GM12878 (cell line): ENCODE measurements at regions not wholly inside any gene's neighbourhood (a gene's known extent, or its start where the extent isn't known, plus 50 kb on each side); places are given as distances from the start of the nearest gene placed in this dataset.

Source experiments
- ATAC-seq: fragments of 200-7000 bp; cut with Tn5 transposase; 3 replicates; pipeline ENCODE4 v1.9.1; 2020; ENCODE audit warnings: mild to moderate bottlenecking, moderate library complexity
- BruUV-seq: library from RNA; stranded (reverse); fragments of 400-500 nt; replicated peaks from 2 replicates; lab custom pipeline; 2021; lab: Mats Ljungman, UMichigan
- CTCF ChIA-PET: fragments of 300-600 bp; sonication (Branson Sonifier 250); formaldehyde crosslinking; extraction: SDS; loops from one replicate; lab custom pipeline; 2021; ENCODE audit warnings: inconsistent platforms; lab: Yijun Ruan, JAX
- POLR2A ChIA-PET: fragments of 350-600 bp; formaldehyde crosslinking; extraction: SDS; loops from one replicate; lab custom pipeline; 2021; ENCODE audit warnings: inconsistent platforms; lab: Charles Lee
- RAD21 ChIA-PET: fragments of 300-600 bp; sonication (Branson Sonifier 250); formaldehyde crosslinking; loops from one replicate; lab custom pipeline; 2023; ENCODE audit warnings: antibody characterized with exemption; ENCODE audit not compliant: unreplicated experiment; lab: Charles Lee
- SMC1A ChIA-PET: fragments of 300-600 bp; sonication (Branson Sonifier 250); formaldehyde crosslinking; loops from one replicate; lab custom pipeline; 2023; ENCODE audit not compliant: unreplicated experiment, uncharacterized antibody; lab: Charles Lee
- DNase-seq: peaks from one replicate; pipeline ENCODE4 v3.0.0-alpha.2; 2011; ENCODE audit warnings: low read depth, low spot score
- FAIRE-seq: peaks from 3 replicates; lab custom pipeline; 2011; peaks lifted over from hg19 to GRCh38; lab: Jason Lieb, UNC
- H2AFZ ChIP-seq: 2 replicates; pipeline ENCODE4 v1.6.0; 2011; ENCODE audit warnings: low read depth, low read length, control low read depth; ENCODE audit not compliant: control insufficient read depth
- H3K27ac ChIP-seq: 2 replicates; pipeline ENCODE4 v1.5.1; 2011; ENCODE audit warnings: control low read depth; ENCODE audit not compliant: control insufficient read depth, insufficient read depth
- H3K27me3 ChIP-seq, 2 experiments: replicated peaks in 1 of 2; 2 replicates each; pipeline versions ENCODE4 v1.6.0 to v1.6.1; 2011; ENCODE audit warnings: low read length in 1 of 2; ENCODE audit not compliant: control insufficient read depth in 2 of 2, insufficient read depth in 2 of 2
- H3K36me3 ChIP-seq, 2 experiments: 2 replicates each; pipeline ENCODE4 v1.5.1; 2011; ENCODE audit warnings: low read length in 1 of 2; ENCODE audit not compliant: control insufficient read depth in 2 of 2, insufficient read depth in 2 of 2
- H3K4me1 ChIP-seq: 2 replicates; pipeline ENCODE4 v1.6.1; 2011; ENCODE audit warnings: mild to moderate bottlenecking, low read length, moderate library complexity, mixed read lengths; ENCODE audit not compliant: control insufficient read depth, insufficient read depth
- H3K4me2 ChIP-seq: 2 replicates; pipeline ENCODE4 v1.6.0; 2011; ENCODE audit warnings: control low read depth; ENCODE audit not compliant: control insufficient read depth, insufficient read depth
- H3K4me3 ChIP-seq: fragments of 200-600 bp; sonication (generic); 2 replicates; pipeline ENCODE4 v1.5.1; 2016
- H3K79me2 ChIP-seq: 2 replicates; pipeline ENCODE4 v1.6.0; 2011; ENCODE audit warnings: low read length; ENCODE audit not compliant: control insufficient read depth, insufficient read depth
- H3K9ac ChIP-seq: 2 replicates; pipeline ENCODE4 v1.8.0; 2011; ENCODE audit warnings: low read length, control low read depth, mixed read lengths; ENCODE audit not compliant: control insufficient read depth, insufficient read depth
- H3K9me3 ChIP-seq: replicated peaks from 3 replicates; pipeline ENCODE4 v1.5.1; 2011; ENCODE audit warnings: mild to moderate bottlenecking, low read length; ENCODE audit not compliant: control insufficient read depth, insufficient read depth
- H4K20me1 ChIP-seq: 2 replicates; pipeline ENCODE4 v1.6.0; 2011; ENCODE audit not compliant: control insufficient read depth, insufficient read depth
- BHLHE40 ChIP-seq, 2 experiments: fragments of 450-650 bp in 1 of 2; IDR thresholded peaks; 2 replicates each; pipeline ENCODE4 v1.6.1; 2011 to 2017; ENCODE audit warnings: low read depth in 2 of 2, borderline replicate concordance in 1 of 2, improper control_type of control experiment in 1 of 2, low read length in 1 of 2, mild to moderate bottlenecking in 1 of 2
- CHD1 ChIP-seq: IDR thresholded peaks from 2 replicates; pipeline ENCODE4 v1.6.1; 2012; ENCODE audit warnings: low read depth, low read length, improper control_type of control experiment
- GABPA ChIP-seq: IDR thresholded peaks from 2 replicates; pipeline ENCODE4 v1.6.1; 2014; ENCODE audit warnings: antibody characterized with exemption, low read depth, mild to moderate bottlenecking, inconsistent platforms
- JUNB ChIP-seq: IDR thresholded peaks from 2 replicates; pipeline ENCODE4 v1.6.1; 2016; ENCODE audit warnings: antibody characterized with exemption, mild to moderate bottlenecking
- MXI1 ChIP-seq: fragments of 150-350 bp; IDR thresholded peaks from 2 replicates; pipeline ENCODE4 v1.6.1; 2011; ENCODE audit warnings: low read depth, mild to moderate bottlenecking, inconsistent platforms, low read length, improper control_type of control experiment
- NFYB ChIP-seq: IDR thresholded peaks from 2 replicates; pipeline ENCODE4 v1.6.1; 2011; ENCODE audit warnings: low read depth, mild to moderate bottlenecking, low read length, improper control_type of control experiment, moderate library complexity; ENCODE audit not compliant: insufficient read depth
- POLR2AphosphoS2 ChIP-seq: IDR thresholded peaks from 2 replicates; pipeline ENCODE4 v1.6.1; 2011; ENCODE audit warnings: low read depth, mild to moderate bottlenecking, low read length, improper control_type of control experiment, moderate library complexity
- RAD51 ChIP-seq: fragments of 450-650 bp; IDR thresholded peaks from 2 replicates; pipeline ENCODE4 v1.6.1; 2016; ENCODE audit warnings: moderate library complexity, mild to moderate bottlenecking, inconsistent platforms
- RELA ChIP-seq: fragments of 450-650 bp; IDR thresholded peaks from 2 replicates; pipeline ENCODE4 v1.8.0; 2014; ENCODE audit warnings: borderline replicate concordance; ENCODE audit not compliant: partially characterized antibody
- RELB ChIP-seq: fragments of 450-650 bp; IDR thresholded peaks from 2 replicates; pipeline ENCODE4 v1.6.1; 2017; ENCODE audit warnings: low read depth, mild to moderate bottlenecking, moderate library complexity
- SREBF1 ChIP-seq: IDR thresholded peaks from 2 replicates; pipeline ENCODE4 v1.6.1; 2012; ENCODE audit warnings: mild to moderate bottlenecking, low read length
- USF1 ChIP-seq: IDR thresholded peaks from 2 replicates; pipeline ENCODE4 v1.6.1; 2011; ENCODE audit warnings: borderline replicate concordance, low read depth, mild to moderate bottlenecking, moderate library complexity, mixed read lengths, low read length; ENCODE audit not compliant: insufficient read depth; ENCODE audit errors: extremely low read length
- YY1 ChIP-seq: IDR thresholded peaks from 2 replicates; pipeline ENCODE4 v1.6.1; 2011; ENCODE audit warnings: low read depth, mild to moderate bottlenecking, low read length
- WGBS: methylation state at CpG from one replicate; pipeline ENCODE4 v1.1.6; 2016; ENCODE audit warnings: low lambda C conversion rate; ENCODE audit not compliant: insufficient replicate concordance, insufficient coverage; ENCODE audit errors: missing lambda C conversion rate; 5-methylcytosine and 5-hydroxymethylcytosine counted together
- in situ Hi-C: fragments of 300-500 bp; cut with MboI; formaldehyde crosslinking; loops from 9 replicates; pipeline ENCODE4 v1.14.3; 2018; ENCODE audit warnings: mixed read lengths
- intact Hi-C: fragments of 100-400 bp; cut with micrococcal nuclease; formaldehyde crosslinking; loops from one replicate; pipeline ENCODE4 v1.14.2; 2022; ENCODE audit not compliant: unreplicated experiment

GRCh38 chr22:48820481-48821345, 1007.0 kb downstream of the BRD1 start:
- no peaks in the 10 kb centered on the region for H4K20me1 ChIP-seq
- no peak overlapping the region for H2AFZ ChIP-seq
- H3K9ac ChIP-seq = no peak overlapping the region
- H3K4me1 ChIP-seq = no peaks in the 10 kb centered on the region
- H3K4me2 ChIP-seq = no peak overlapping the region
- intact Hi-C loops = no loop called here
- no peak overlapping the region for H3K4me3 ChIP-seq
- no peak for ATAC-seq
- no TSS peak for BruUV-seq
- no peaks in the 10 kb centered on the region for H3K27me3 ChIP-seq
- H3K27ac ChIP-seq = no peak overlapping the region
- DNase-seq = no peak
- POLR2A ChIA-PET = no interaction called here
- CTCF ChIA-PET = no interaction called here
- SMC1A ChIA-PET = no interaction called here
- H3K79me2 ChIP-seq = no peaks in the 10 kb centered on the region
- RAD21 ChIA-PET = no interaction called here
- FAIRE-seq = no peak
- in situ Hi-C loops = no loop called here
- 45% methylated on average over 27 of the region's 27 CpGs for WGBS
- no peaks in the 10 kb centered on the region; the same call in 2 of the 3 replicates for H3K9me3 ChIP-seq
- no peaks in the 10 kb centered on the region for H3K36me3 ChIP-seq
- TF ChIP-seq MXI1 (no peak), POLR2AphosphoS2 (no peak), NFYB (no peak), RELA (no peak), SREBF1 (no peak), GABPA (no peak)

- no peaks in the 10 kb centered on the region for H3K79me2 ChIP-seq
- in situ Hi-C loops = no loop called here
- H3K9me3 ChIP-seq = no peaks in the 10 kb centered on the region; the same call in 2 of the 3 replicates
- H3K27ac ChIP-seq = no peak overlapping the region
- BruUV-seq = no TSS peak
- WGBS = 58% methylated on average over 13 of the region's 13 CpGs
- ChIA-PET SMC1A (no interaction called here), POLR2A (no interaction called here), CTCF (no interaction called here), RAD21 (no interaction called here)
- ATAC-seq (no peak), DNase-seq (no peak), FAIRE-seq (no peak)
- H3K27me3 ChIP-seq = no peaks in the 10 kb centered on the region
- no peak overlapping the region for H3K9ac ChIP-seq
- no peak overlapping the region for H2AFZ ChIP-seq
- H3K4me3 ChIP-seq = no peak overlapping the region
- intact Hi-C loops = no loop called here
- no peaks in the 10 kb centered on the region for H3K36me3 ChIP-seq
- H3K4me2 ChIP-seq = no peak overlapping the region
- no peaks in the 10 kb centered on the region for H3K4me1 ChIP-seq
- H4K20me1 ChIP-seq = no peaks in the 10 kb centered on the region
- TF ChIP-seq BHLHE40 (IDR thresholded peaks at IDR 0.05; ENCODE audit: borderline replicate concordance in 1 of 2, low read depth in 2 of 2, low read length in 1 of 2) (no peak), RAD51 (no peak), USF1 (no peak), JUNB (no peak), RELB (no peak), CHD1 (no peak), YY1 (no peak)
These were observed 1007.7 kb downstream of the BRD1 start for GRCh38 chr22:48819961-48820360.
